ENCODE measurements at regions not wholly inside any gene's neighbourhood (a gene's known extent, or its start where the extent isn't known, plus 50 kb on each side); places are given as distances from the start of the nearest gene placed in this dataset.

- WGBS, 2 donors, result 94 to 100% methylated on average over 3 of the region's 3 CpGs
- H3K36me3 ChIP-seq, result no peaks in the 10 kb centered on the region
- TF ChIP-seq CTCF (IDR thresholded peaks at IDR 0.05) (no peak), POLR2A (IDR thresholded peaks at IDR 0.05) (no peak)
- H3K4me3 ChIP-seq (replicated peaks in 1 of 3), result no peak overlapping the region
- DNase-seq, result no peak
- H3K27ac ChIP-seq, result no peak overlapping the region
- H3K27me3 ChIP-seq, result no peaks in the 10 kb centered on the region
- no peaks in the 10 kb centered on the region for H3K9me3 ChIP-seq
- H3K4me1 ChIP-seq, result peaks cover 0 to 7% of the 10 kb centered on the region in 2 donors
- intact Hi-C loops (cut with DNase I), result no loop called here
Measured at GRCh38 chr9:13480693-13481092, 201.2 kb upstream of the MPDZ start.

- no peaks in the 10 kb centered on the region for H3K9me3 ChIP-seq
- no peak overlapping the region for H3K4me3 ChIP-seq (replicated peaks in 1 of 3)
- DNase-seq, result no peak
- TF ChIP-seq CTCF (IDR thresholded peaks at IDR 0.05) (no peak), POLR2A (IDR thresholded peaks at IDR 0.05) (no peak)
- no peak overlapping the region for H3K27ac ChIP-seq
- H3K4me1 ChIP-seq, result no peaks in the 10 kb centered on the region
- intact Hi-C loops (cut with DNase I), result no loop called here
- H3K27me3 ChIP-seq, result no peaks in the 10 kb centered on the region
- no peaks in the 10 kb centered on the region for H3K36me3 ChIP-seq
Measured at GRCh38 chr9:13479096-13479495, 199.6 kb upstream of the MPDZ start.

GRCh38 chr9:13478639-13479038 is 199.1 kb upstream of the MPDZ start:
- 76 to 81% methylated on average over 1 of the region's 1 CpG for WGBS, 2 donors
- TF ChIP-seq POLR2A (IDR thresholded peaks at IDR 0.05) (no peak), CTCF (IDR thresholded peaks at IDR 0.05) (no peak)
- Histone ChIP-seq H3K27ac (no peak overlapping the region), H3K9me3 (no peaks in the 10 kb centered on the region), H3K4me1 (no peaks in the 10 kb centered on the region), H3K27me3 (no peaks in the 10 kb centered on the region), H3K4me3 (replicated peaks in 1 of 3) (no peak overlapping the region), H3K36me3 (no peaks in the 10 kb centered on the region)
- intact Hi-C loops (cut with DNase I), result no loop called here
- no peak for DNase-seq

GRCh38 chr9:13478160-13478559 is 198.7 kb upstream of the MPDZ start:
- TF ChIP-seq POLR2A (IDR thresholded peaks at IDR 0.05) (no peak), CTCF (IDR thresholded peaks at IDR 0.05) (no peak)
- no peak for DNase-seq
- 58 to 72% methylated on average over 2 of the region's 2 CpGs for WGBS, 2 donors

GRCh38 chr9:13470836-13471235 is 191.3 kb upstream of the MPDZ start:
- TF ChIP-seq POLR2A (IDR thresholded peaks at IDR 0.05) (no peak), CTCF (IDR thresholded peaks at IDR 0.05) (no peak)
- DNase-seq, result no peak
- Histone ChIP-seq H3K27me3 (no peaks in the 10 kb centered on the region), H3K4me3 (replicated peaks in 1 of 3) (no peak overlapping the region), H3K27ac (no peak overlapping the region), H3K4me1 (no peaks in the 10 kb centered on the region), H3K9me3 (no peaks in the 10 kb centered on the region), H3K36me3 (no peaks in the 10 kb centered on the region)
- 78 to 81% methylated on average over 3 of the region's 3 CpGs for WGBS, 2 donors
- intact Hi-C loops (cut with DNase I), result no loop called here

More at GRCh38 chr9:13478160-13478559, 198.7 kb upstream of the MPDZ start:
- H3K27me3 ChIP-seq, result no peaks in the 10 kb centered on the region
- H3K4me1 ChIP-seq, result no peaks in the 10 kb centered on the region
- no peaks in the 10 kb centered on the region for H3K9me3 ChIP-seq
- no peak overlapping the region for H3K4me3 ChIP-seq (replicated peaks in 1 of 3)
- peak overlapping the region in 1 of 3 donors; percentile 14 for H3K27ac ChIP-seq
- intact Hi-C loops (cut with DNase I), result no loop called here
- no peaks in the 10 kb centered on the region for H3K36me3 ChIP-seq

Data from thyroid gland (tissue), 4 donors.